SK-N-SH treated with all-trans-retinoic acid at 6 μM for 48 hours (cell line): ENCODE measurements at regions not wholly inside any gene's neighbourhood (a gene's known extent, or its start where the extent isn't known, plus 50 kb on each side); places are given as distances from the start of the nearest gene placed in this dataset.

Source experiments
- ATAC-seq: fragments of 200-7000 bp; cut with Tn5 transposase; 3 replicates; pipeline ENCODE4 v1.9.1; 2020; ENCODE audit warnings: mild to moderate bottlenecking, moderate library complexity
- ARNTL ChIP-seq: fragments of 450-650 bp; formaldehyde crosslinking; IDR thresholded peaks from 2 replicates; pipeline ENCODE4 v1.5.0; 2020; ENCODE audit warnings: low read depth, mild to moderate bottlenecking, moderate library complexity, borderline replicate concordance
- BACH2 ChIP-seq: fragments of 250-450 bp; sonication (Bioruptor Pico); IDR thresholded peaks from 2 replicates; pipeline ENCODE4 v1.9.0; 2021; ENCODE audit warnings: mild to moderate bottlenecking, borderline replicate concordance
- CSDC2 ChIP-seq: fragments of 250-450 bp; sonication (Bioruptor Pico); IDR thresholded peaks from 2 replicates; pipeline ENCODE4 v1.5.0; 2020; ENCODE audit warnings: mild to moderate bottlenecking, moderate library complexity
- ESRRG ChIP-seq: fragments of 250-450 bp; sonication (Bioruptor Pico); IDR thresholded peaks from 2 replicates; pipeline ENCODE4 v1.6.1; 2021; ENCODE audit warnings: mild to moderate bottlenecking
- OSR1 ChIP-seq: fragments of 250-450 bp; sonication (Bioruptor Pico); IDR thresholded peaks from 2 replicates; pipeline ENCODE4 v1.8.0; 2022; ENCODE audit warnings: moderate library complexity, mild to moderate bottlenecking, inconsistent platforms
- SNAI2 ChIP-seq: fragments of 250-450 bp; sonication (Bioruptor Pico); IDR thresholded peaks from 2 replicates; pipeline ENCODE4 v1.5.0; 2020; ENCODE audit warnings: mild to moderate bottlenecking, moderate library complexity
- TCF4 ChIP-seq: fragments of 250-450 bp; sonication (Bioruptor Pico); IDR thresholded peaks from 2 replicates; pipeline ENCODE4 v1.8.0; 2021; ENCODE audit warnings: mild to moderate bottlenecking, moderate library complexity, borderline replicate concordance
- ZC3H10 ChIP-seq: fragments of 250-450 bp; sonication (Bioruptor Pico); IDR thresholded peaks from 2 replicates; pipeline ENCODE4 v1.5.1; 2021; ENCODE audit warnings: mild to moderate bottlenecking, moderate library complexity
- ZFP3 ChIP-seq: fragments of 250-450 bp; sonication (Bioruptor Pico); IDR thresholded peaks from 2 replicates; pipeline ENCODE4 v1.5.0; 2020; ENCODE audit warnings: mild to moderate bottlenecking, moderate library complexity
- ZFP30 ChIP-seq: fragments of 450-650 bp; formaldehyde crosslinking; IDR thresholded peaks from 2 replicates; pipeline ENCODE4 v1.5.0; 2022; ENCODE audit warnings: mild to moderate bottlenecking, moderate library complexity
- ZNF565 ChIP-seq: fragments of 450-650 bp; formaldehyde crosslinking; conservative IDR thresholded peaks from 2 replicates; pipeline ENCODE4 v1.5.0; 2020; ENCODE audit warnings: low read depth, mild to moderate bottlenecking, moderate library complexity
- ZNF70 ChIP-seq: fragments of 450-650 bp; formaldehyde crosslinking; IDR thresholded peaks from 2 replicates; pipeline ENCODE4 v1.5.0; 2020; ENCODE audit warnings: mild to moderate bottlenecking, moderate library complexity
- TF ChIP-seq, protein P1 (sequence below): fragments of 250-450 bp; sonication (Bioruptor Pico); IDR thresholded peaks from 2 replicates; pipeline ENCODE4 v1.8.0; 2020; ENCODE audit warnings: mild to moderate bottlenecking, moderate library complexity, borderline replicate concordance
- TF ChIP-seq, protein P2 (sequence below): fragments of 250-450 bp; sonication (Bioruptor Pico); IDR thresholded peaks from 2 replicates; pipeline ENCODE4 v1.5.1; 2021; ENCODE audit warnings: mild to moderate bottlenecking, moderate library complexity
- TF ChIP-seq, protein P3 (sequence below): fragments of 250-450 bp; sonication (Bioruptor Pico); IDR thresholded peaks from 2 replicates; pipeline ENCODE4 v1.8.0; 2021; ENCODE audit warnings: low read depth, mild to moderate bottlenecking, moderate library complexity, borderline replicate concordance
- TF ChIP-seq, protein P4 (sequence below): fragments of 250-450 bp; sonication (Bioruptor Pico); IDR thresholded peaks from 2 replicates; pipeline ENCODE4 v1.5.0; 2020; ENCODE audit warnings: mild to moderate bottlenecking, moderate library complexity

DNA sequence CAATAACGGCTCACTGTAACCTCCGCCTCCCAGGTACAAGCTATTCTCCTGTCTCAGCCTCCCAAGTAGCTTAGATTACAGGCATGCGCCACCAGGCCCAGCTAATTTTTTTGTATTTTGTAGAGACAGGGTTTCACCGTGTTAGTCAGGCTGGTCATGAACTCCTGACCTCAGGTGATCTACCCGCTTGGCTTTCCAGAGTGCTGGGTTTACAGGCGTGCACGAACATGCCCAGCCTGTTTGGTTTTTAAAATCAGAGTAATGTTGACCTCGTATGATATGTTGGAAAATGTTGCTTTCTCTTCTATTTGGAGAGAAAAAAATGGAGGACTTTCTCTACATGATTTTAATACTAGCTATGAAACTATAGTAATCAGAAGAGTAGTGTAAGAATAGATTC lies 386.2 kb downstream of the PTH2R start (continued):
- TF ChIP-seq, protein P1, sequence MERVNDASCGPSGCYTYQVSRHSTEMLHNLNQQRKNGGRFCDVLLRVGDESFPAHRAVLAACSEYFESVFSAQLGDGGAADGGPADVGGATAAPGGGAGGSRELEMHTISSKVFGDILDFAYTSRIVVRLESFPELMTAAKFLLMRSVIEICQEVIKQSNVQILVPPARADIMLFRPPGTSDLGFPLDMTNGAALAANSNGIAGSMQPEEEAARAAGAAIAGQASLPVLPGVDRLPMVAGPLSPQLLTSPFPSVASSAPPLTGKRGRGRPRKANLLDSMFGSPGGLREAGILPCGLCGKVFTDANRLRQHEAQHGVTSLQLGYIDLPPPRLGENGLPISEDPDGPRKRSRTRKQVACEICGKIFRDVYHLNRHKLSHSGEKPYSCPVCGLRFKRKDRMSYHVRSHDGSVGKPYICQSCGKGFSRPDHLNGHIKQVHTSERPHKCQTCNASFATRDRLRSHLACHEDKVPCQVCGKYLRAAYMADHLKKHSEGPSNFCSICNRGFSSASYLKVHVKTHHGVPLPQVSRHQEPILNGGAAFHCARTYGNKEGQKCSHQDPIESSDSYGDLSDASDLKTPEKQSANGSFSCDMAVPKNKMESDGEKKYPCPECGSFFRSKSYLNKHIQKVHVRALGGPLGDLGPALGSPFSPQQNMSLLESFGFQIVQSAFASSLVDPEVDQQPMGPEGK (CRISPR knock-in tag), result no peak
- TF ChIP-seq ZFP30 (CRISPR knock-in tag) (no peak), BACH2 (CRISPR knock-in tag) (no peak), ZNF565 (CRISPR knock-in tag) (no peak), SNAI2 (CRISPR knock-in tag) (no peak), ZNF70 (CRISPR knock-in tag) (no peak), ZC3H10 (CRISPR knock-in tag) (no peak)
- TF ChIP-seq, protein P2, sequence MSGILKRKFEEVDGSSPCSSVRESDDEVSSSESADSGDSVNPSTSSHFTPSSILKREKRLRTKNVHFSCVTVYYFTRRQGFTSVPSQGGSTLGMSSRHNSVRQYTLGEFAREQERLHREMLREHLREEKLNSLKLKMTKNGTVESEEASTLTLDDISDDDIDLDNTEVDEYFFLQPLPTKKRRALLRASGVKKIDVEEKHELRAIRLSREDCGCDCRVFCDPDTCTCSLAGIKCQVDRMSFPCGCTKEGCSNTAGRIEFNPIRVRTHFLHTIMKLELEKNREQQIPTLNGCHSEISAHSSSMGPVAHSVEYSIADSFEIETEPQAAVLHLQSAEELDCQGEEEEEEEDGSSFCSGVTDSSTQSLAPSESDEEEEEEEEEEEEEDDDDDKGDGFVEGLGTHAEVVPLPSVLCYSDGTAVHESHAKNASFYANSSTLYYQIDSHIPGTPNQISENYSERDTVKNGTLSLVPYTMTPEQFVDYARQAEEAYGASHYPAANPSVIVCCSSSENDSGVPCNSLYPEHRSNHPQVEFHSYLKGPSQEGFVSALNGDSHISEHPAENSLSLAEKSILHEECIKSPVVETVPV (CRISPR knock-in tag), result no peak

DNA sequence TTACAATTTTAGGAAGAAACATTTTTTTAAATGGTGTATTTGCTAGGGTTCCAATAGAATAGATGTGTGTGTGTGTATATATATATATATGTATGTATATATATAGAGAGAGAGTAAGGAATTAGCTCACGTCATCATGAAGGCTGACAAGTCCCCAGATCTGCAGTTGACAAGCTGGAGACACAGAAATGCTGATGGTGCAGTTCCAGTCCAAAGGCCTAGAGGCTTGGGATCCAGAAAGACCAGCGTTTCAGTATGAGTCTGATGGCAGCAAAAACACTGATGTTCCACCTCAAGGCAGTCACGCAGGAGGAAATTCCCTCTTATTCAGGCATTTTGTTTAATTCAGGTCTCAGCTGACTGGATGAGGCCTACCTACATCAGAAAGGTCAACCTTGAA lies 386.8 kb downstream of the PTH2R start:
- no peak for TF ChIP-seq TCF4 (CRISPR knock-in tag)
- TF ChIP-seq, protein P3, sequence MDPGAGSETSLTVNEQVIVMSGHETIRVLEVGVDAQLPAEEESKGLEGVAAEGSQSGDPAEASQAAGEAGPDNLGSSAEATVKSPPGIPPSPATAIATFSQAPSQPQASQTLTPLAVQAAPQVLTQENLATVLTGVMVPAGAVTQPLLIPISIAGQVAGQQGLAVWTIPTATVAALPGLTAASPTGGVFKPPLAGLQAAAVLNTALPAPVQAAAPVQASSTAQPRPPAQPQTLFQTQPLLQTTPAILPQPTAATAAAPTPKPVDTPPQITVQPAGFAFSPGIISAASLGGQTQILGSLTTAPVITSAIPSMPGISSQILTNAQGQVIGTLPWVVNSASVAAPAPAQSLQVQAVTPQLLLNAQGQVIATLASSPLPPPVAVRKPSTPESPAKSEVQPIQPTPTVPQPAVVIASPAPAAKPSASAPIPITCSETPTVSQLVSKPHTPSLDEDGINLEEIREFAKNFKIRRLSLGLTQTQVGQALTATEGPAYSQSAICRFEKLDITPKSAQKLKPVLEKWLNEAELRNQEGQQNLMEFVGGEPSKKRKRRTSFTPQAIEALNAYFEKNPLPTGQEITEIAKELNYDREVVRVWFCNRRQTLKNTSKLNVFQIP (CRISPR knock-in tag), result no peak
- no peak for TF ChIP-seq CSDC2 (CRISPR knock-in tag)
- TF ChIP-seq ZNF70 (CRISPR knock-in tag), result no peak
- TF ChIP-seq ZFP3, result no peak
- no peak for TF ChIP-seq ZFP30 (CRISPR knock-in tag)
- no peak for TF ChIP-seq BACH2 (CRISPR knock-in tag)
- no peak for TF ChIP-seq ESRRG (CRISPR knock-in tag)
- no peak for TF ChIP-seq OSR1 (CRISPR knock-in tag)
- no peak for TF ChIP-seq ZC3H10 (CRISPR knock-in tag)
- no peak for ATAC-seq

DNA sequence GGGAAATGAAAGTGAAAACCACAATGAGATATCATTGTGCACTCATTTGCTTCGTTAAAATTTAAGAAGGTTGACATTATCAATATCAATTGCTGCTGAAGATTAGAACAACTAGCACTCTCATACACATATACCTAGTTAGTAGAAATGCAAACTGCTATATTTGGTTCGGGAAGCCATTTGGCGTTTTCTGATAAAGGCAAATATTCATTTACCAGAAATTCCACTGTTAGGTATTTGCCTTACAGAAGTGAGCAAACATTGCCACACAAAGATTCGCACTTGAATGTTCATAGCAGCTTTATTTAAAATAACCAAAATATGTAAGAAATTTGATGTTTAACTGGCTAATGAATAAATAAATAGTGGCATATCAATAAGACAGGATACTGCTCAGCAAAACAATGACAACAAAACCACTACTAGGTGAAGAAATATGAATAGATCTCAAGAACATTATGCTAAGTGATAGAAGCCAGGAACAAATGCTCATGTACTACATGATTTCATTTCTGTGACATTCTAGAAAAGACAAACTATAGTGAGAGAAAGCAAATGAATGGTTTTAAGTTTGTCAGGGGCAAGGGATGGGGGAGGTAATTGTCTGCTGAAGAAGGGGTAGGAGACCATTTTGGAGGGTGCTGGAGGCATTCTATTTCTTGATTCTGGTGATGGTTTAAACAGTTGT lies 387.8 kb downstream of the PTH2R start:
- no peak for ATAC-seq

More for the DNA sequence above, 387.8 kb downstream of the PTH2R start:
- no peak for TF ChIP-seq ESRRG (CRISPR knock-in tag)
- no peak for TF ChIP-seq ZNF70 (CRISPR knock-in tag)
- no peak for TF ChIP-seq ZC3H10 (CRISPR knock-in tag)
- TF ChIP-seq, protein P4, sequence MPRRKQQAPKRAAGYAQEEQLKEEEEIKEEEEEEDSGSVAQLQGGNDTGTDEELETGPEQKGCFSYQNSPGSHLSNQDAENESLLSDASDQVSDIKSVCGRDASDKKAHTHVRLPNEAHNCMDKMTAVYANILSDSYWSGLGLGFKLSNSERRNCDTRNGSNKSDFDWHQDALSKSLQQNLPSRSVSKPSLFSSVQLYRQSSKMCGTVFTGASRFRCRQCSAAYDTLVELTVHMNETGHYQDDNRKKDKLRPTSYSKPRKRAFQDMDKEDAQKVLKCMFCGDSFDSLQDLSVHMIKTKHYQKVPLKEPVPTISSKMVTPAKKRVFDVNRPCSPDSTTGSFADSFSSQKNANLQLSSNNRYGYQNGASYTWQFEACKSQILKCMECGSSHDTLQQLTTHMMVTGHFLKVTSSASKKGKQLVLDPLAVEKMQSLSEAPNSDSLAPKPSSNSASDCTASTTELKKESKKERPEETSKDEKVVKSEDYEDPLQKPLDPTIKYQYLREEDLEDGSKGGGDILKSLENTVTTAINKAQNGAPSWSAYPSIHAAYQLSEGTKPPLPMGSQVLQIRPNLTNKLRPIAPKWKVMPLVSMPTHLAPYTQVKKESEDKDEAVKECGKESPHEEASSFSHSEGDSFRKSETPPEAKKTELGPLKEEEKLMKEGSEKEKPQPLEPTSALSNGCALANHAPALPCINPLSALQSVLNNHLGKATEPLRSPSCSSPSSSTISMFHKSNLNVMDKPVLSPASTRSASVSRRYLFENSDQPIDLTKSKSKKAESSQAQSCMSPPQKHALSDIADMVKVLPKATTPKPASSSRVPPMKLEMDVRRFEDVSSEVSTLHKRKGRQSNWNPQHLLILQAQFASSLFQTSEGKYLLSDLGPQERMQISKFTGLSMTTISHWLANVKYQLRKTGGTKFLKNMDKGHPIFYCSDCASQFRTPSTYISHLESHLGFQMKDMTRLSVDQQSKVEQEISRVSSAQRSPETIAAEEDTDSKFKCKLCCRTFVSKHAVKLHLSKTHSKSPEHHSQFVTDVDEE, result no peak
- no peak for TF ChIP-seq ARNTL (CRISPR knock-in tag)
- no peak for TF ChIP-seq SNAI2 (CRISPR knock-in tag)
- TF ChIP-seq TCF4 (CRISPR knock-in tag), result no peak
- TF ChIP-seq, protein P1 (CRISPR knock-in tag), result no peak
